IMR-90 (cell line): ENCODE measurements at regions not wholly inside any gene's neighbourhood (a gene's known extent, or its start where the extent isn't known, plus 50 kb on each side); places are given as distances from the start of the nearest gene placed in this dataset.

ENCODE experiments used
- ATAC-seq: fragments of 200-7000 bp; cut with Tn5 transposase; 2 replicates; pipeline ENCODE4 v1.9.1; 2020; ENCODE audit warnings: low read depth, mild to moderate bottlenecking, moderate library complexity
- BruUV-seq: library from RNA; stranded (reverse); fragments of 400-500 nt; replicated peaks from 2 replicates; lab custom pipeline; 2021; lab: Mats Ljungman, UMichigan
- CTCF ChIA-PET: fragments of 300-600 bp; formaldehyde crosslinking; extraction: SDS; loops from one replicate; lab custom pipeline; 2021; ENCODE audit warnings: antibody characterized with exemption; lab: Yijun Ruan, JAX
- POLR2A ChIA-PET: fragments of 300-600 bp; sonication (Branson Sonifier 250); formaldehyde crosslinking; loops from one replicate; lab custom pipeline; 2022; ENCODE audit warnings: antibody characterized with exemption; ENCODE audit not compliant: unreplicated experiment; lab: Charles Lee
- DNase-seq: peaks from one replicate; pipeline ENCODE4 v3.0.0; 2013
- H2AFZ ChIP-seq: replicated peaks from 2 replicates; pipeline ENCODE3; 2013; ENCODE audit warnings: low read length, mild to moderate bottlenecking; ENCODE audit not compliant: poor library complexity
- H2AK5ac ChIP-seq: 2 replicates; pipeline ENCODE4 v1.6.1; 2013; ENCODE audit warnings: low read depth, low read length, inconsistent platforms
- H2AK9ac ChIP-seq: replicated peaks from 2 replicates; pipeline ENCODE3; 2013; ENCODE audit warnings: mild to moderate bottlenecking, low read depth, low read length, moderate library complexity; ENCODE audit not compliant: poor library complexity
- H2BK120ac ChIP-seq: 2 replicates; pipeline ENCODE4 v1.6.1; 2013; ENCODE audit warnings: low read depth, low read length, inconsistent platforms
- H2BK15ac ChIP-seq: 3 replicates; pipeline ENCODE4 v1.6.1; 2013; ENCODE audit warnings: low read depth, low read length, inconsistent platforms
- H2BK20ac ChIP-seq: 2 replicates; pipeline ENCODE4 v1.6.1; 2013; ENCODE audit warnings: low read depth, mild to moderate bottlenecking, inconsistent platforms, low read length, moderate library complexity
- H2BK5ac ChIP-seq: 2 replicates; pipeline ENCODE4 v1.6.1; 2013; ENCODE audit warnings: mild to moderate bottlenecking, low read depth, low read length, inconsistent platforms; ENCODE audit not compliant: poor library complexity, severe bottlenecking
- H3K14ac ChIP-seq: replicated peaks from 2 replicates; pipeline ENCODE4 v1.6.1; 2013; ENCODE audit warnings: low read depth, low read length, inconsistent platforms
- H3K18ac ChIP-seq: 2 replicates; pipeline ENCODE4 v1.6.1; 2013; ENCODE audit warnings: low read depth, low read length, control low read depth
- H3K23ac ChIP-seq: 2 replicates; pipeline ENCODE4 v1.6.1; 2013; ENCODE audit warnings: low read depth, low read length, inconsistent platforms
- H3K27ac ChIP-seq: 2 replicates; pipeline ENCODE4 v1.5.1; 2013; ENCODE audit warnings: mild to moderate bottlenecking, control low read depth, low read length; ENCODE audit not compliant: insufficient read depth
- H3K27me3 ChIP-seq: 2 replicates; pipeline ENCODE4 v1.6.1; 2013; ENCODE audit warnings: low read length; ENCODE audit not compliant: control insufficient read depth, insufficient read depth
- H3K36me3 ChIP-seq: 2 replicates; pipeline ENCODE4 v1.6.1; 2013; ENCODE audit warnings: low read length, mixed read lengths; ENCODE audit not compliant: control insufficient read depth, insufficient read depth
- H3K4ac ChIP-seq: 2 replicates; pipeline ENCODE4 v1.6.1; 2013; ENCODE audit warnings: low read depth, low read length, inconsistent platforms
- H3K4me1 ChIP-seq: 2 replicates; pipeline ENCODE4 v1.6.1; 2013; ENCODE audit warnings: low read length, mixed read lengths; ENCODE audit not compliant: control insufficient read depth, insufficient read depth
- H3K4me2 ChIP-seq: 2 replicates; pipeline ENCODE4 v1.6.1; 2013; ENCODE audit warnings: low read depth, mild to moderate bottlenecking, control low read depth, low read length, moderate library complexity
- H3K4me3 ChIP-seq: 2 replicates; pipeline ENCODE4 v1.5.1; 2013; ENCODE audit warnings: low read depth, mild to moderate bottlenecking, control low read depth, low read length, moderate library complexity; ENCODE audit not compliant: insufficient read depth
- H3K56ac ChIP-seq: 2 replicates; pipeline ENCODE4 v1.6.1; 2013; ENCODE audit warnings: low read length, inconsistent platforms; ENCODE audit not compliant: insufficient read depth; ENCODE audit errors: extremely low read depth
- H3K79me1 ChIP-seq, 2 experiments: 2 replicates each; pipeline ENCODE4 v1.6.1; 2013; ENCODE audit warnings: low read length in 2 of 2, inconsistent platforms in 1 of 2, low read depth in 1 of 2
- H3K9ac ChIP-seq: 2 replicates; pipeline ENCODE4 v1.6.1; 2013; ENCODE audit warnings: low read depth, low read length, control low read depth
- H3K9me1 ChIP-seq: 2 replicates; pipeline ENCODE4 v1.6.1; 2013; ENCODE audit warnings: low read length, inconsistent platforms; ENCODE audit not compliant: insufficient read depth
- H3K9me3 ChIP-seq: 2 replicates; pipeline ENCODE4 v1.6.1; 2013; ENCODE audit warnings: low read length; ENCODE audit not compliant: control insufficient read depth, insufficient read depth
- H4K20me1 ChIP-seq: 2 replicates; pipeline ENCODE4 v1.6.1; 2013; ENCODE audit warnings: low read length, inconsistent platforms; ENCODE audit not compliant: insufficient read depth
- H4K5ac ChIP-seq: 2 replicates; pipeline ENCODE4 v1.6.1; 2013; ENCODE audit warnings: mild to moderate bottlenecking, low read depth, low read length, control low read depth
- H4K8ac ChIP-seq, 2 experiments: 2 replicates each; pipeline ENCODE4 v1.6.1; 2013; ENCODE audit warnings: low read depth in 2 of 2, low read length in 2 of 2, control low read depth in 1 of 2, inconsistent platforms in 1 of 2
- H4K91ac ChIP-seq: 2 replicates; pipeline ENCODE4 v1.6.1; 2013; ENCODE audit warnings: low read depth, low read length, inconsistent platforms; ENCODE audit not compliant: insufficient read depth
- BHLHE40 ChIP-seq: fragments of 150-350 bp; IDR thresholded peaks from 2 replicates; pipeline ENCODE4 v1.6.1; 2016; ENCODE audit warnings: mild to moderate bottlenecking, low read depth, low read length
- CEBPB ChIP-seq: IDR thresholded peaks from 2 replicates; pipeline ENCODE4 v1.6.1; 2012; ENCODE audit warnings: low read depth, low read length, improper control_type of control experiment
- CHD1 ChIP-seq: IDR thresholded peaks from 2 replicates; pipeline ENCODE4 v1.6.1; 2012; ENCODE audit warnings: low read depth, low read length, improper control_type of control experiment
- CTCF ChIP-seq: conservative IDR thresholded peaks from 2 replicates; pipeline ENCODE4 v1.5.1; 2012; ENCODE audit warnings: mild to moderate bottlenecking, low read depth, low read length, improper control_type of control experiment
- ELK1 ChIP-seq: fragments of 150-350 bp; IDR thresholded peaks from 2 replicates; pipeline ENCODE4 v1.6.1; 2016; ENCODE audit warnings: low read depth, mild to moderate bottlenecking, low read length, moderate library complexity, borderline replicate concordance
- FOS ChIP-seq: fragments of 150-350 bp; IDR thresholded peaks from 2 replicates; pipeline ENCODE4 v1.6.1; 2016; ENCODE audit warnings: low read depth, low read length
- MAFK ChIP-seq: IDR thresholded peaks from 2 replicates; pipeline ENCODE4 v1.6.1; 2012; ENCODE audit warnings: low read depth, low read length, improper control_type of control experiment
- MXI1 ChIP-seq: IDR thresholded peaks from 2 replicates; pipeline ENCODE4 v1.6.1; 2012; ENCODE audit warnings: low read depth, mild to moderate bottlenecking, low read length, moderate library complexity, borderline replicate concordance
- NFE2L2 ChIP-seq: fragments of 150-350 bp; IDR thresholded peaks from 2 replicates; pipeline ENCODE4 v1.6.1; 2016; ENCODE audit warnings: low read depth, mild to moderate bottlenecking, low read length
- POLR2A ChIP-seq: IDR thresholded peaks from 2 replicates; pipeline ENCODE4 v1.6.1; 2012; ENCODE audit warnings: mild to moderate bottlenecking, low read depth, low read length
- RAD21 ChIP-seq: IDR thresholded peaks from 2 replicates; pipeline ENCODE4 v1.6.1; 2012; ENCODE audit warnings: low read length, improper control_type of control experiment
- RCOR1 ChIP-seq: IDR thresholded peaks from 2 replicates; pipeline ENCODE4 v1.6.1; 2012; ENCODE audit warnings: mild to moderate bottlenecking, low read length, improper control_type of control experiment; ENCODE audit not compliant: insufficient replicate concordance
- RFX5 ChIP-seq: IDR thresholded peaks from 2 replicates; pipeline ENCODE4 v1.8.0; 2012; ENCODE audit warnings: low read depth, mild to moderate bottlenecking, low read length, moderate library complexity
- USF2 ChIP-seq: fragments of 150-350 bp; IDR thresholded peaks from 2 replicates; pipeline ENCODE4 v1.6.1; 2017; ENCODE audit warnings: mild to moderate bottlenecking, antibody characterized with exemption, low read length, low read depth
- WGBS, 2 experiments: methylation state at CpG; one replicate each; pipeline versions ENCODE4 v1.1.5 to v1.1.7; 2013; ENCODE audit warnings: missing lambda C conversion rate in 2 of 2; ENCODE audit not compliant: insufficient read length in 1 of 2; ENCODE audit errors: extremely low coverage in 2 of 2; 5-methylcytosine and 5-hydroxymethylcytosine counted together
- dilution Hi-C: fragments of 300-500 bp; cut with HindIII; formaldehyde crosslinking; loops from one replicate; pipeline ENCODE4 v1.14.3; 2018; ENCODE audit warnings: low sequenced_read_pairs; ENCODE audit not compliant: unreplicated experiment
- in situ Hi-C: fragments of 300-500 bp; cut with MboI; formaldehyde crosslinking; loops from 3 replicates; pipeline ENCODE4 v1.14.3; 2019; ENCODE audit warnings: low sequenced_read_pairs, inconsistent platforms, mixed read lengths
- intact Hi-C: fragments of 100-400 bp; cut with micrococcal nuclease; formaldehyde crosslinking; loops from 2 replicates; pipeline ENCODE4 v1.10.0; 2022

GRCh38 chr9:115690786-115691496 lies 462.6 kb upstream of the PAPPA start:
- peak overlapping the region; percentile 94 for H3K18ac ChIP-seq
- peak overlapping the region; percentile 79 for H2BK20ac ChIP-seq
- H3K14ac ChIP-seq, result peak overlapping the region; percentile 83
- peak overlapping the region; percentile 45 to 79 for H4K8ac ChIP-seq
- H3K4ac ChIP-seq, result peak overlapping the region; percentile 85
- peaks cover 13% of the 10 kb centered on the region for H3K4me1 ChIP-seq
- H3K9ac ChIP-seq, result no peak overlapping the region; the same call in 1 of the 2 replicates
- H3K79me1 ChIP-seq, result no peaks in the 10 kb centered on the region
- dilution Hi-C loops, result no loop called here
- H3K4me3 ChIP-seq, result no peak overlapping the region
- intact Hi-C loops, result loop anchor here (1.0 to 10.0 kb wide), 5 partner anchors 18 to 971 kb away; no protein-coding TSS in a partner anchor
- peak overlapping the region; percentile 81 for H3K56ac ChIP-seq
- no TSS peak for BruUV-seq
- peak overlapping the region; percentile 23; the same call in 1 of the 2 replicates for H3K4me2 ChIP-seq
- H3K23ac ChIP-seq, result peak overlapping the region; percentile 78
- no CpG with 5 or more reads among the region's 5 CpGs for WGBS, 2 experiments
- no peak overlapping the region for H2AFZ ChIP-seq
- H3K9me1 ChIP-seq, result peaks cover 5% of the 10 kb centered on the region; the same call in 1 of the 2 replicates
- in situ Hi-C loops, result loop anchor here (10.0 kb wide), 1 partner anchor 464 kb away; the partner anchor contains the start of gene PAPPA
- H4K5ac ChIP-seq, result peak overlapping the region; percentile 84
- peak; percentile 99 for DNase-seq
- ATAC-seq, result peak; percentile 79
- no peaks in the 10 kb centered on the region for H3K27me3 ChIP-seq
- peak overlapping the region; percentile 59 for H3K27ac ChIP-seq
- H4K20me1 ChIP-seq, result no peaks in the 10 kb centered on the region
- H2AK5ac ChIP-seq, result peak overlapping the region; percentile 65
- no peaks in the 10 kb centered on the region for H3K36me3 ChIP-seq
- H2BK120ac ChIP-seq, result peak overlapping the region; percentile 90
- POLR2A ChIA-PET, result no interaction called here
- H3K9me3 ChIP-seq, result no peaks in the 10 kb centered on the region
- CTCF ChIA-PET, result interaction anchor here (1.2 to 3.4 kb wide), 2 partner anchors 98 to 881 kb away, joined by 4 to 16 read pairs; no protein-coding TSS in a partner anchor
- H2BK5ac ChIP-seq, result peak overlapping the region; percentile 95
- H2BK15ac ChIP-seq, result peak overlapping the region; percentile 66
- H4K91ac ChIP-seq, result peak overlapping the region; percentile 76
- no peak overlapping the region for H2AK9ac ChIP-seq
- TF ChIP-seq USF2 (no peak), RAD21 (peak; percentile 23; the same call in 1 of the 2 replicates), RCOR1 (no peak), MAFK (peak; percentile 67; the same call in 1 of the 2 replicates), NFE2L2 (peak; percentile 88), CHD1 (no peak), BHLHE40 (no peak), POLR2A (no peak; the same call in 1 of the 2 replicates), ELK1 (no peak), CTCF (no peak), RFX5 (0 out of 2 replicates have a peak, but pooled peaks have one; percentile 37), FOS (peak; percentile 98), MXI1 (no peak), CEBPB (peak; percentile 79; the same call in 1 of the 2 replicates)
